ENCODE measurements at regions not wholly inside any gene's neighbourhood (a gene's known extent, or its start where the extent isn't known, plus 50 kb on each side); places are given as distances from the start of the nearest gene placed in this dataset.

GRCh38 chr6:164164876-164165275 is 750.4 kb downstream of the QKI start:
- Histone ChIP-seq H2BK12ac (ENCODE audit: insufficient read length, low read depth, low read length) (no peak overlapping the region), H3K4ac (ENCODE audit: low read depth, low read length) (no peak overlapping the region), H4K5ac (ENCODE audit: insufficient read length, low read depth, low read length) (no peak overlapping the region), H2BK5ac (ENCODE audit: insufficient read length, low read length) (no peak overlapping the region), H4K91ac (ENCODE audit: insufficient read length, low read depth, low read length) (no peak overlapping the region), H3K4me2 (ENCODE audit: insufficient read depth, insufficient read length, low read length) (no peak overlapping the region), H3K23ac (ENCODE audit: insufficient read length, low read depth, low read length) (no peak overlapping the region), H3K4me1 (ENCODE audit: insufficient read depth, low read length) (peaks cover 2% of the 10 kb centered on the region; the same call in 1 of the 2 replicates), H3K79me1 (ENCODE audit: insufficient read depth, low read depth, low read length, poor library complexity, severe bottlenecking) (no peaks in the 10 kb centered on the region), H2BK20ac (ENCODE audit: low read depth, low read length, poor library complexity, severe bottlenecking) (no peak overlapping the region), H3K18ac (ENCODE audit: insufficient read length, low read depth, low read length) (no peak overlapping the region), H4K8ac (replicated peaks; ENCODE audit: insufficient read length, low read depth, low read length) (no peak overlapping the region), H3K23me2 (ENCODE audit: insufficient read length, low read depth, low read length, poor library complexity, severe bottlenecking) (no peaks in the 10 kb centered on the region), H3K56ac (ENCODE audit: insufficient read length, low read depth, low read length) (no peak overlapping the region), H2AFZ (ENCODE audit: low read length) (no peak overlapping the region), H2BK120ac (ENCODE audit: low read depth, low read length, poor library complexity, severe bottlenecking) (no peak overlapping the region), H3K9me3 (ENCODE audit: control insufficient read depth, low read depth, low read length) (no peaks in the 10 kb centered on the region), H3K27ac (ENCODE audit: insufficient read length, low read depth, low read length) (no peak overlapping the region), H3K14ac (ENCODE audit: insufficient read depth, low read length) (no peak overlapping the region), H2BK15ac (ENCODE audit: low read depth, low read length) (no peak overlapping the region), H4K20me1 (ENCODE audit: control insufficient read depth, insufficient read depth, insufficient read length) (no peaks in the 10 kb centered on the region), H3K9ac (ENCODE audit: extremely low read depth, insufficient read length, low read length) (no peak overlapping the region), H3K27me3 (ENCODE audit: insufficient read depth, low read length) (no peaks in the 10 kb centered on the region), H3T11ph (ENCODE audit: low read length) (no peak overlapping the region), H2AK5ac (ENCODE audit: insufficient read length, low read length) (no peak overlapping the region), H3K79me2 (ENCODE audit: insufficient read depth, low read length) (no peaks in the 10 kb centered on the region)
- H3K4me3 Mint-ChIP-seq: no peak overlapping the region
- no peaks in the 10 kb centered on the region for H3K27me3 Mint-ChIP-seq (ENCODE audit: low read depth)
- no CpG with 5 or more reads among the region's 3 CpGs for WGBS (ENCODE audit: extremely low coverage, insufficient read length, low lambda C conversion rate)
- no peak for TF ChIP-seq CTCF (conservative IDR thresholded peaks at IDR 0.05)
- peak overlapping the region in 1 of 3 experiments; percentile 51; a peak in 2 of 7 replicates for H3K27ac Mint-ChIP-seq
- H3K36me3 Mint-ChIP-seq (ENCODE audit: insufficient read depth in 1 of 3, low read depth in 3 of 3): peaks cover 8 to 37% (median 9%) of the 10 kb centered on the region in 3 experiments
- peaks cover 21 to 28% of the 10 kb centered on the region in 2 experiments for H3K4me1 Mint-ChIP-seq
- no peak for DNase-seq
- H3K9me3 Mint-ChIP-seq: peaks cover 18 to 19% of the 10 kb centered on the region in 2 experiments

Data from H9 (cell line).